NCI-H1105 (cell line): ENCODE measurements at regions not wholly inside any gene's neighbourhood (a gene's known extent, or its start where the extent isn't known, plus 50 kb on each side); places are given as distances from the start of the nearest gene placed in this dataset.
"Not testable (repeated sequence)": the region's sequence is repeated elsewhere in the genome, so short reads cannot be mapped to it uniquely, and the experiment has no call there.

Experiments used
- DNase-seq: peaks from one replicate; lab custom pipeline; 2025; lab: John Stamatoyannopoulos, UW

- no peak for DNase-seq
Observed at GRCh38 chr1:194420706-194421105, 1234.3 kb upstream of the B3GALT2 start.

GRCh38 chr1:194419721-194420120, 1233.3 kb upstream of the B3GALT2 start:
- DNase-seq: no peak

- no peak for DNase-seq
Observed at GRCh38 chr1:194410756-194411155, 1224.3 kb upstream of the B3GALT2 start.

GRCh38 chr1:194407238-194407637, 1220.8 kb upstream of the B3GALT2 start:
- DNase-seq: not testable (repeated sequence)

- no peak for DNase-seq
Observed at GRCh38 chr1:194394676-194395075, 1208.3 kb upstream of the B3GALT2 start.

GRCh38 chr1:194387531-194387930, 1201.1 kb upstream of the B3GALT2 start:
- DNase-seq: no peak

- DNase-seq: no peak
Observed at GRCh38 chr1:194378517-194378916, 1192.1 kb upstream of the B3GALT2 start.

- no peak for DNase-seq
Observed at GRCh38 chr1:194374649-194375048, 1188.2 kb upstream of the B3GALT2 start.

- no peak for DNase-seq
Observed at GRCh38 chr1:194372266-194372665, 1185.9 kb upstream of the B3GALT2 start.

- DNase-seq: no peak
Observed at GRCh38 chr1:194369622-194370021, 1183.2 kb upstream of the B3GALT2 start.

- no peak for DNase-seq
Observed at GRCh38 chr1:194369060-194369459, 1182.6 kb upstream of the B3GALT2 start.

- DNase-seq: no peak
Observed at GRCh38 chr1:194367121-194367520, 1180.7 kb upstream of the B3GALT2 start.

- no peak for DNase-seq
Observed at GRCh38 chr1:194366705-194367104, 1180.3 kb upstream of the B3GALT2 start.

- no peak for DNase-seq
Observed at GRCh38 chr1:194362327-194362726, 1175.9 kb upstream of the B3GALT2 start.

GRCh38 chr1:194361374-194362131, 1175.1 kb upstream of the B3GALT2 start:
- DNase-seq: no peak

- DNase-seq: no peak
Observed at GRCh38 chr1:194358208-194358581, 1171.8 kb upstream of the B3GALT2 start.

GRCh38 chr1:194357573-194358207, 1171.3 kb upstream of the B3GALT2 start:
- DNase-seq: not testable (repeated sequence)

- no peak for DNase-seq
Observed at GRCh38 chr1:194355488-194356106, 1169.2 kb upstream of the B3GALT2 start.

- DNase-seq: no peak
Observed at GRCh38 chr1:194353121-194353520, 1166.7 kb upstream of the B3GALT2 start.

GRCh38 chr1:194347200-194347599, 1160.8 kb upstream of the B3GALT2 start:
- no peak for DNase-seq

- no peak for DNase-seq
Observed at GRCh38 chr1:194342484-194343262, 1156.3 kb upstream of the B3GALT2 start.

GRCh38 chr1:194341587-194341986, 1155.2 kb upstream of the B3GALT2 start:
- DNase-seq: no peak
